ENCODE measurements at regions not wholly inside any gene's neighbourhood (a gene's known extent, or its start where the extent isn't known, plus 50 kb on each side); places are given as distances from the start of the nearest gene placed in this dataset.

- Histone ChIP-seq H3K4me3 (no peak overlapping the region), H3K27ac (no peak overlapping the region), H3K9me3 (no peaks in the 10 kb centered on the region), H3K27me3 (no peaks in the 10 kb centered on the region), H3K4me1 (no peaks in the 10 kb centered on the region), H3K36me3 (no peaks in the 10 kb centered on the region)
- DNase-seq (ENCODE audit: low spot score in 2 of 2): no peak
- WGBS: 75% methylated on average over 2 of the region's 2 CpGs
- TF ChIP-seq POLR2AphosphoS5 (IDR thresholded peaks at IDR 0.05): no peak
- TF ChIP-seq POLR2A (IDR thresholded peaks at IDR 0.05): no peak
- no peak for TF ChIP-seq CTCF (IDR thresholded peaks at IDR 0.05)
- no peak for TF ChIP-seq EP300 (IDR thresholded peaks at IDR 0.05)
Observed at GRCh38 chr3:147030274-147030673, 376.1 kb downstream of the ZIC4 start.

- Histone ChIP-seq H3K4me3 (no peak overlapping the region), H3K27ac (no peak overlapping the region), H3K4me1 (no peaks in the 10 kb centered on the region), H3K36me3 (no peaks in the 10 kb centered on the region), H3K9me3 (peaks cover 4% of the 10 kb centered on the region), H3K27me3 (no peaks in the 10 kb centered on the region)
- DNase-seq (ENCODE audit: low spot score in 2 of 2): no peak
- TF ChIP-seq POLR2A (IDR thresholded peaks at IDR 0.05) (no peak), EP300 (IDR thresholded peaks at IDR 0.05) (no peak), CTCF (IDR thresholded peaks at IDR 0.05) (no peak), POLR2AphosphoS5 (IDR thresholded peaks at IDR 0.05) (no peak)
- 80% methylated on average over 3 of the region's 3 CpGs for WGBS
Observed at GRCh38 chr3:147015334-147015733, 391.0 kb downstream of the ZIC4 start.

GRCh38 chr3:147008886-147009285, 397.5 kb downstream of the ZIC4 start:
- no peak for DNase-seq (ENCODE audit: low spot score in 2 of 2)
- H3K4me3 ChIP-seq: no peak overlapping the region
- H3K9me3 ChIP-seq: no peaks in the 10 kb centered on the region
- no peak for TF ChIP-seq POLR2AphosphoS5 (IDR thresholded peaks at IDR 0.05)
- no peak for TF ChIP-seq CTCF (IDR thresholded peaks at IDR 0.05)
- no peak for TF ChIP-seq EP300 (IDR thresholded peaks at IDR 0.05)
- TF ChIP-seq POLR2A (IDR thresholded peaks at IDR 0.05): no peak
- no peaks in the 10 kb centered on the region for H3K36me3 ChIP-seq
- WGBS: 43% methylated on average over 1 of the region's 1 CpG
- H3K27me3 ChIP-seq: no peaks in the 10 kb centered on the region
- no peak overlapping the region for H3K27ac ChIP-seq
- H3K4me1 ChIP-seq: no peaks in the 10 kb centered on the region

- no peaks in the 10 kb centered on the region for H3K4me1 ChIP-seq
- TF ChIP-seq CTCF (IDR thresholded peaks at IDR 0.05): no peak
- no peak for TF ChIP-seq POLR2AphosphoS5 (IDR thresholded peaks at IDR 0.05)
- TF ChIP-seq EP300 (IDR thresholded peaks at IDR 0.05): no peak
- no peak for TF ChIP-seq POLR2A (IDR thresholded peaks at IDR 0.05)
- no peaks in the 10 kb centered on the region for H3K27me3 ChIP-seq
- H3K36me3 ChIP-seq: no peaks in the 10 kb centered on the region
- DNase-seq (ENCODE audit: low spot score in 2 of 2): no peak
- 94% methylated on average over 2 of the region's 2 CpGs for whole genome bisulfite sequencing
- H3K9me3 ChIP-seq: no peaks in the 10 kb centered on the region
- H3K4me3 ChIP-seq: no peak overlapping the region
- no peak overlapping the region for H3K27ac ChIP-seq
Observed at GRCh38 chr3:147008458-147008857, 397.9 kb downstream of the ZIC4 start.

- 90% methylated on average over 2 of the region's 2 CpGs for WGBS
- TF ChIP-seq POLR2AphosphoS5 (IDR thresholded peaks at IDR 0.05) (no peak), CTCF (IDR thresholded peaks at IDR 0.05) (no peak), POLR2A (IDR thresholded peaks at IDR 0.05) (no peak), EP300 (IDR thresholded peaks at IDR 0.05) (no peak)
- Histone ChIP-seq H3K4me3 (no peak overlapping the region), H3K27me3 (no peaks in the 10 kb centered on the region), H3K4me1 (no peaks in the 10 kb centered on the region), H3K27ac (no peak overlapping the region), H3K36me3 (no peaks in the 10 kb centered on the region), H3K9me3 (no peaks in the 10 kb centered on the region)
- DNase-seq (ENCODE audit: low spot score in 2 of 2): no peak
Observed at GRCh38 chr3:147007736-147008245, 398.6 kb downstream of the ZIC4 start.

Measured in suprapubic skin (tissue), 4 donors.